T-helper 2 cell (primary cell): ENCODE measurements at regions not wholly inside any gene's neighbourhood (a gene's known extent, or its start where the extent isn't known, plus 50 kb on each side); places are given as distances from the start of the nearest gene placed in this dataset.

Experiments used
- DNase-seq, 5 experiments: peaks; one replicate each; pipeline versions ENCODE4 v3.0.0 to v3.0.0-alpha.2; 2012 to 2022

GRCh38 chr16:62926121-62926801 lies 890.0 kb upstream of the CDH8 start:
- DNase-seq, result no peak

- no peak for DNase-seq
Observed at GRCh38 chr16:62921904-62922303, 885.7 kb upstream of the CDH8 start.

GRCh38 chr16:62913924-62914323 lies 877.7 kb upstream of the CDH8 start:
- no peak for DNase-seq

GRCh38 chr16:62913333-62913732 lies 877.1 kb upstream of the CDH8 start:
- DNase-seq, result no peak

GRCh38 chr16:62909597-62909996 lies 873.4 kb upstream of the CDH8 start:
- no peak for DNase-seq

GRCh38 chr16:62907562-62907961 lies 871.3 kb upstream of the CDH8 start:
- DNase-seq, result no peak

- no peak for DNase-seq
Observed at GRCh38 chr16:62903961-62904502, 867.8 kb upstream of the CDH8 start.

- no peak for DNase-seq
Observed at GRCh38 chr16:62899737-62900136, 863.5 kb upstream of the CDH8 start.

GRCh38 chr16:62889097-62889496 lies 852.9 kb upstream of the CDH8 start:
- no peak for DNase-seq

- DNase-seq, result no peak
Observed at GRCh38 chr16:62883509-62883908, 847.3 kb upstream of the CDH8 start.

- DNase-seq, result no peak
Observed at GRCh38 chr16:62882552-62883221, 846.4 kb upstream of the CDH8 start.

GRCh38 chr16:62876133-62876532 lies 839.9 kb upstream of the CDH8 start:
- no peak for DNase-seq

- DNase-seq, result no peak
Observed at GRCh38 chr16:62872339-62872738, 836.1 kb upstream of the CDH8 start.

- DNase-seq, result no peak
Observed at GRCh38 chr16:62870554-62870953, 834.3 kb upstream of the CDH8 start.

- no peak for DNase-seq
Observed at GRCh38 chr16:62869837-62870236, 833.6 kb upstream of the CDH8 start.

- DNase-seq, result no peak
Observed at GRCh38 chr16:62863139-62863538, 826.9 kb upstream of the CDH8 start.

GRCh38 chr16:62853887-62854286 lies 817.6 kb upstream of the CDH8 start:
- no peak for DNase-seq

GRCh38 chr16:62846399-62847057 lies 810.3 kb upstream of the CDH8 start:
- DNase-seq, result no peak

- no peak for DNase-seq
Observed at GRCh38 chr16:62832214-62832613, 796.0 kb upstream of the CDH8 start.

- no peak for DNase-seq
Observed at GRCh38 chr16:62831235-62831850, 795.1 kb upstream of the CDH8 start.

GRCh38 chr16:62829607-62830006 lies 793.4 kb upstream of the CDH8 start:
- DNase-seq, result no peak

GRCh38 chr16:62829084-62829483 lies 792.8 kb upstream of the CDH8 start:
- no peak for DNase-seq

GRCh38 chr16:62821824-62822223 lies 785.6 kb upstream of the CDH8 start:
- DNase-seq, result no peak
